Spleen (tissue), 7 donors: ENCODE measurements at regions not wholly inside any gene's neighbourhood (a gene's known extent, or its start where the extent isn't known, plus 50 kb on each side); places are given as distances from the start of the nearest gene placed in this dataset.

Source experiments
- CTCF ChIP-seq, 11 experiments: fragments of 200-600 bp in 7 of 11; fragments of 450-650 bp in 4 of 11; sonication (generic) in 4 of 11; IDR thresholded peaks in 8 of 11; conservative IDR thresholded peaks in 3 of 11; 1 replicate in 7 of 11; 2 replicates in 4 of 11; pipeline versions ENCODE4 v1.4.0 to v1.8.0; 2016 to 2021; ENCODE audit warnings: antibody characterized with exemption in 11 of 11, inconsistent platforms in 4 of 11, mild to moderate bottlenecking in 1 of 11
- POLR2A ChIP-seq, 3 donors: fragments of 450-650 bp; IDR thresholded peaks; one replicate each; pipeline ENCODE4 v1.5.1; 2017; ENCODE audit warnings: antibody characterized with exemption in 3 of 3, mild to moderate bottlenecking in 1 of 3
- POLR2AphosphoS5 ChIP-seq, 3 donors: sonication (generic); formaldehyde crosslinking; IDR thresholded peaks; one replicate each; pipeline ENCODE4 v1.5.1; 2017; ENCODE audit warnings: antibody characterized with exemption in 3 of 3
- donor health status: DM: no; HTN: no; CAD: no; lungs with moderate emphysema.
- donor health status: DM: no; HTN: no; CAD: no.
- donor health status: DM: no; HTN: no; CAD: no.

GRCh38 chr3:168926426-168926825 is 737.1 kb downstream of the MECOM start:
- no peak for TF ChIP-seq CTCF (IDR thresholded peaks at IDR 0.05 in 8 of 11, conservative IDR thresholded peaks at IDR 0.05 in 3 of 11)
- no peak for TF ChIP-seq POLR2A (IDR thresholded peaks at IDR 0.05)
- TF ChIP-seq POLR2AphosphoS5 (IDR thresholded peaks at IDR 0.05) = no peak
